Tibial nerve (tissue), 4 donors: ENCODE measurements at regions not wholly inside any gene's neighbourhood (a gene's known extent, or its start where the extent isn't known, plus 50 kb on each side); places are given as distances from the start of the nearest gene placed in this dataset.

ENCODE experiments used
- DNase-seq, 2 donors: peaks; one replicate each; pipeline ENCODE4 v3.0.0-alpha.2; 2019; ENCODE audit warnings: low spot score in 2 of 2
- H3K27ac ChIP-seq, 4 donors: fragments of 200-600 bp; sonication (generic) in 3 of 4; one replicate each; pipeline ENCODE4 v1.5.1; 2017 to 2019; ENCODE audit warnings: mild to moderate bottlenecking in 1 of 4
- H3K27me3 ChIP-seq, 2 donors: fragments of 200-600 bp; sonication (generic) in 1 of 2; one replicate each; pipeline versions ENCODE4 v1.5.1 to v1.6.0; 2017 to 2019
- H3K36me3 ChIP-seq, 3 donors: fragments of 200-600 bp; sonication (generic); one replicate each; pipeline ENCODE4 v1.5.1; 2018 to 2019
- H3K4me1 ChIP-seq, 4 donors: fragments of 200-600 bp; sonication (generic) in 3 of 4; one replicate each; pipeline ENCODE4 v1.5.1; 2017 to 2019
- H3K4me3 ChIP-seq, 4 donors: fragments of 200-600 bp; sonication (generic) in 3 of 4; one replicate each; pipeline ENCODE4 v1.5.1; 2017 to 2019; ENCODE audit warnings: mild to moderate bottlenecking in 1 of 4, moderate library complexity in 1 of 4
- H3K9me3 ChIP-seq, 4 donors: fragments of 200-600 bp; sonication (generic) in 3 of 4; one replicate each; pipeline ENCODE4 v1.5.1; 2017 to 2019
- EP300 ChIP-seq, 2 donors: sonication (generic); formaldehyde crosslinking; IDR thresholded peaks; one replicate each; pipeline ENCODE4 v1.6.1; 2017; ENCODE audit warnings: antibody characterized with exemption in 2 of 2, mild to moderate bottlenecking in 1 of 2
- POLR2A ChIP-seq, 2 donors: fragments of 450-650 bp; IDR thresholded peaks; one replicate each; pipeline ENCODE4 v1.6.1; 2017; ENCODE audit warnings: antibody characterized with exemption in 2 of 2, mild to moderate bottlenecking in 2 of 2, moderate library complexity in 2 of 2
- WGBS, 2 donors: methylation state at CpG; one replicate each; pipeline ENCODE4 v1.1.5; 2018; 5-methylcytosine and 5-hydroxymethylcytosine counted together
- TF ChIP-seq, protein P1 (sequence below), 5 experiments: fragments of 200-600 bp in 3 of 5; fragments of 450-650 bp in 2 of 5; sonication (generic) in 3 of 5; IDR thresholded peaks; one replicate each; pipeline ENCODE4 v1.5.1; 2016 to 2019; ENCODE audit warnings: antibody characterized with exemption in 5 of 5, mild to moderate bottlenecking in 3 of 5, moderate library complexity in 2 of 5

DNA sequence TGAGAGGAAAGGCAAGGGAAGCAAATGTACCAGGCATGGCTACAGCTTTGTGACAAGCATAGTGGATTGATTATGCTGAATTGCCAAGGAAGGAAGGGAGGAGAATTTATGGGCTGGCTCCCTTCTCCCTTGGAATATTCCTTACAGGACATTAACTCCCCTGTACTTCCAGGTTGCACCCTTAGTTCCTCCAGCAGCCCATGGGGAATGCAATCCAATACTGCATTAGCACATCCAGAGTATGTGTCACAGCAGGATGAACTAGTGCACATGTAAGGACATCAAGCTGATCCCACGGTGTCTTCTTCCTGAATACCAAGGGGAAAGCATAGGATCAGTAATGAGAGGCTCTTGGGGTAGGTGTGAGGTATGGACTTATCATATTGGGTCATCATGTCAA lies 390.7 kb upstream of the POU3F2 start:
- Histone ChIP-seq H3K36me3 (no peaks in the 10 kb centered on the region), H3K27me3 (no peaks in the 10 kb centered on the region), H3K27ac (no peak overlapping the region), H3K4me1 (no peaks in the 10 kb centered on the region), H3K4me3 (no peak overlapping the region), H3K9me3 (no peaks in the 10 kb centered on the region)
- DNase-seq: no peak
- 75 to 77% methylated on average over 1 of the region's 1 CpG for WGBS, 2 donors
- TF ChIP-seq EP300 (IDR thresholded peaks at IDR 0.05) (no peak), POLR2A (IDR thresholded peaks at IDR 0.05) (no peak)
- TF ChIP-seq, protein P1, sequence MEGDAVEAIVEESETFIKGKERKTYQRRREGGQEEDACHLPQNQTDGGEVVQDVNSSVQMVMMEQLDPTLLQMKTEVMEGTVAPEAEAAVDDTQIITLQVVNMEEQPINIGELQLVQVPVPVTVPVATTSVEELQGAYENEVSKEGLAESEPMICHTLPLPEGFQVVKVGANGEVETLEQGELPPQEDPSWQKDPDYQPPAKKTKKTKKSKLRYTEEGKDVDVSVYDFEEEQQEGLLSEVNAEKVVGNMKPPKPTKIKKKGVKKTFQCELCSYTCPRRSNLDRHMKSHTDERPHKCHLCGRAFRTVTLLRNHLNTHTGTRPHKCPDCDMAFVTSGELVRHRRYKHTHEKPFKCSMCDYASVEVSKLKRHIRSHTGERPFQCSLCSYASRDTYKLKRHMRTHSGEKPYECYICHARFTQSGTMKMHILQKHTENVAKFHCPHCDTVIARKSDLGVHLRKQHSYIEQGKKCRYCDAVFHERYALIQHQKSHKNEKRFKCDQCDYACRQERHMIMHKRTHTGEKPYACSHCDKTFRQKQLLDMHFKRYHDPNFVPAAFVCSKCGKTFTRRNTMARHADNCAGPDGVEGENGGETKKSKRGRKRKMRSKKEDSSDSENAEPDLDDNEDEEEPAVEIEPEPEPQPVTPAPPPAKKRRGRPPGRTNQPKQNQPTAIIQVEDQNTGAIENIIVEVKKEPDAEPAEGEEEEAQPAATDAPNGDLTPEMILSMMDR (IDR thresholded peaks at IDR 0.05): no peak

DNA sequence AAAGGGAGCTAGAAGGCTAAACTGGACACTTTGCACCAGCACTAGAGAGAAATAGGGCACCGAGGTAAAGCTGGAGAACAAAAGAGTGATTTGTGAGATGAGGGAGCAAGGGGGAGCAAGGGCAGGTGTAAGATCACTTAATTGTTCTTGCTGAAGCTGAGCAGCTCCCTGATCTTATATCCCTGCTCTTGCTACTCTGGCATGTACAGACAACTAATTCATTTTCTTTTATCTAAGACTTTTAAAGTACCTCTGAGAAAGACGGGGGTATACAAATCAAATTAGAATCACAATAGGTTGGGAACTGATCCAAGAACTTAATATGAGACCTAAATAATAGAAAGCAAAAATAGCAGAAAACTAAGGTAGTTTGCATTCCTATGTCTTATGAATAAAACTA lies 381.7 kb upstream of the POU3F2 start:
- Histone ChIP-seq H3K4me3 (no peak overlapping the region), H3K4me1 (peaks cover 0 to 1% (median 0%) of the 10 kb centered on the region in 4 donors), H3K36me3 (no peaks in the 10 kb centered on the region), H3K9me3 (no peaks in the 10 kb centered on the region), H3K27ac (no peak overlapping the region), H3K27me3 (no peaks in the 10 kb centered on the region)
- TF ChIP-seq, protein P1 (IDR thresholded peaks at IDR 0.05): no peak
- TF ChIP-seq EP300 (IDR thresholded peaks at IDR 0.05) (no peak), POLR2A (IDR thresholded peaks at IDR 0.05) (no peak)
- 47 to 55% methylated on average over 2 of the region's 2 CpGs for whole genome bisulfite sequencing, 2 donors
- DNase-seq: no peak

DNA sequence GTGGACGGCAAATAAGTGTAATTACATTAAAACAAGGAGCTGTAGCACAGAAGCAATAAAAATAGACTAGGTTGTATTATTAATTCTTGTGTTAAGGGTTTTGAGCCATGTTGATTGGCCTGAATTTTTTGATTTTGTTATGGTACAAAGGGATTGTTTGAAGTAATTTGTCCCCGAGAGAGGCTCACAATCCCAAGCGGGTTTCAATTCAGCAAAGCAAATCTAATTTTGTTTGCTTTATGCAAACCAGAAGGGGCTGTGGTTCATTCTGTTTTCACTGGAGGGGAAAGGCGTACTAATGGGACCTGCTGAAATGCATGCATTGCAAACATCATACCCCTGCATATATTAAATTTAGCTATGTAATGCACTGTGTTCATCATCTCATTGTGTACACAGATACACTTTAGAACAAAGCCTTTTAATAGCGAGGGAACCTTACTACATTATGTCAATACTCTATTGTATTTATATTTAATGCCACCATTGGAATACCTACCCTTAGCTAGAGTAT lies 379.5 kb upstream of the POU3F2 start:
- Histone ChIP-seq H3K4me3 (no peak overlapping the region), H3K9me3 (no peaks in the 10 kb centered on the region), H3K4me1 (peaks cover 0 to 15% (median 0%) of the 10 kb centered on the region in 4 donors), H3K27ac (no peak overlapping the region), H3K36me3 (no peaks in the 10 kb centered on the region), H3K27me3 (no peaks in the 10 kb centered on the region)
- DNase-seq: no peak
- 92 to 93% methylated on average over 5 of the region's 5 CpGs for WGBS, 2 donors
- TF ChIP-seq EP300 (IDR thresholded peaks at IDR 0.05) (no peak), POLR2A (IDR thresholded peaks at IDR 0.05) (no peak)
- TF ChIP-seq, protein P1 (IDR thresholded peaks at IDR 0.05): no peak

DNA sequence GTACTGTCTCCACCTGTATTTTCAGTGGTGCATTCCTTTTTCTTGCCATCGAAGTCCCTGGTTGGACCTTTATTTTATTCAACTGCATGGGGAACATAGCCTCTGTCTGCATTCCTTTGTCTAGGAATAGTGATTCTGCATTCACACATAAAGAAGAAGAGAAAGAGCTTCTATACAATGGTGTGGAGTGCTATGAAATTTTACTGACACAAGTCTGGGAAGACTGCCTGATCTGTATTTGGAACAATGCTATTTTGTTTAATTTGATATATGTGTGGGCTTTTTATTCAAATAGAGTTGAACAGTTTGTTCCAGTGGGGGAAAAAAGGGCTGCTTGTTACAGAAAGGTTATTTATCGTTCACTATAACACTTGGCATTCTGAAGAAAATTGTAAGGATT lies 375.7 kb upstream of the POU3F2 start:
- Histone ChIP-seq H3K27me3 (no peaks in the 10 kb centered on the region), H3K4me3 (no peak overlapping the region), H3K9me3 (no peaks in the 10 kb centered on the region), H3K27ac (peak overlapping the region in 3 of 4 donors; percentile 37 to 82 (median 65)), H3K36me3 (no peaks in the 10 kb centered on the region), H3K4me1 (peaks cover 0 to 15% (median 0%) of the 10 kb centered on the region in 4 donors)
- TF ChIP-seq EP300 (IDR thresholded peaks at IDR 0.05) (peak; percentile 49 to 68), POLR2A (IDR thresholded peaks at IDR 0.05) (no peak)
- TF ChIP-seq, protein P1 (IDR thresholded peaks at IDR 0.05): no peak
- no peak for DNase-seq
- WGBS, 2 donors: 40 to 49% methylated on average over 2 of the region's 2 CpGs

DNA sequence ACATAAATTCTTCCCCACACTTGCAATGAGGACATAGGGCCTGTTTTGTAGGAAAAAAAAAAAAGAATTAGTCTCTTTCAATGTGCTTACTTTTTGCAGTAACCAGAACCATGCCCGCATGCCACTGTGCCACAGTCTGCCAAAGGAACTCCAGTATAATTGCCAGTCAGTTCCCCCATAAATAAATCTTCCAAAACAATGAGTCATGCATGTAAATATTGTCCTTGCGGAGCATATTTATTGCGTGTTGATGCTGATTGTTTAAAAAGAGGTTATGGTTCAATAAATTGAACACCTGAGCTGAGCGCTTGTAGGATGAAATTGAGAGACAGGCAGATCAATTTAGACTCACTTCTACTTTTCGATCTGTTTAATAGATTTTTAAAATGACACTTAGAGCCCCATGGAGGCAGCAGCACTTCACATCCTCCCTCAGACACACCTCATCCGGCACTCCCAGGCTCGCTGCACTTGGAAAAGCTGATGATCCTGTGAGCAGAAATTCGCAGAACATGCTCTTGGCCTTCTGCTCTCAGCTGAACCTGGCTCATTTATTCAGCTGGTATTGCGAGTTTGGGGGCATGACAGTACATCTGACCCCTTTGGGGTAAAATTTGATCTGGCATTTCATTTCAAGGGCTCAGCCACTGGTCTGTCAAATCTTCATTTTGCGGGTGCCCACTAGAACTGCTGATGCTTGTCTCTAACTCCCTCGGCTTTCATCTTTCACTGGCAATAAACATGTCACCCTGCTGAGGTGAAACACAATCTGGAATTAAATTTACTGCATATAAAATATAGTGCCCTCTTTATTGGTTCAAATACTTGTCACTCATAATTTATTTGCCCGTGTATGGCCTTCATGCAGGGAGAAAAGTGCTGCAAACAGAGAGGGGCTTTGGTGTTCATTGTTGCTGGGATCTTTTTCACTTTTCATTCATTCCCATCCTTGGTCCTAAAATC lies 371.1 kb upstream of the POU3F2 start:
- no peak overlapping the region for H3K27ac ChIP-seq
- TF ChIP-seq POLR2A (IDR thresholded peaks at IDR 0.05) (no peak), EP300 (IDR thresholded peaks at IDR 0.05) (no peak)
- TF ChIP-seq, protein P1 (IDR thresholded peaks at IDR 0.05): no peak
- H3K36me3 ChIP-seq: no peaks in the 10 kb centered on the region
- H3K4me1 ChIP-seq: peaks cover 0 to 8% (median 0%) of the 10 kb centered on the region in 4 donors
- WGBS, 2 donors: 78 to 80% methylated on average over 12 of the region's 12 CpGs
- no peaks in the 10 kb centered on the region for H3K27me3 ChIP-seq
- H3K9me3 ChIP-seq: no peaks in the 10 kb centered on the region
- no peak overlapping the region for H3K4me3 ChIP-seq
- DNase-seq: no peak
